ENCODE measurements at regions not wholly inside any gene's neighbourhood (a gene's known extent, or its start where the extent isn't known, plus 50 kb on each side); places are given as distances from the start of the nearest gene placed in this dataset.

DNA sequence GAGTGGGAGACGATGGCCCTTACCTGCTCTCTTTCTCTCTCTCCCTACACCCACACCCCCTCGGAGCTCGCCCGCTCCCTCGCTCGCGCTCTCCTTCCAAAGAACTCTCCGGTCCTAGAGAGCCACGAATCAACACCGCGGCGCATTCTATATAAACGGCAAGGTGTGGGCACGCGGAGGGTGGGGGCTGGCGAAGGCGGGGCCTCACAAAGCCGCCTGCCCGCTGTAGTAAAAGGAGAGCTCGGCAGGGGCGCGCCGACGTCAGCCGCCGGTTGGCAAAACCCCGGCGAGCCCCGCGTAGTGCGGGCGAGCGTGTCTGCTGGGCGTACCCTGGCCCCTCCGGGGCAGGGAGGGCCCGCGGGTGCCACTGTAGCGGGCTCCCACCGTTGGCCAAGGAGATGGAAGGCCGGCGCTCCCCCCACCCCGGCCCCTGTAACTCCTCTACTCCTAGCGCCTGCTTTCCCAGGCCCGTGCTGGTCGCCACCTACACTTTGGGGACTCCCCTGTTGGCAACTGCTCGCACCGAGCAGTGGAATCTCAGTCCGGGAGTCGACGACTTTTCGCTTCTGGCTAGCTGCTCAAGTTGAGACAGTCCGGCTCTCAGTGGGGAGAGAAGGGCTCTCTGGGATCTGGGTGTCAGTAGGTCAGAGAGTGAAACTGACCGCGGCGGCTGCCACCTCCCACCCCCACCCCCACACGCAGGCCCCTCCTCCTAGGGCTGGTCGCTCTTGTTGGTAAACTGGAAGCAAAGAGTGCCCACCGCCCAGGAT is 325.5 kb upstream of the F9 start:
- peaks cover 9% of the 10 kb centered on the region for H3K27me3 ChIP-seq (ENCODE audit: insufficient read depth, poor library complexity, severe bottlenecking)
- H3K27ac ChIP-seq (replicated peaks), result no peak overlapping the region
- peak overlapping the region; percentile 18 for H3K4me3 ChIP-seq (replicated peaks; ENCODE audit: insufficient read depth, low read length)
- DNase-seq (ENCODE audit: low read depth in 1 of 2, low spot score in 1 of 2), result no peak
- TF ChIP-seq POLR2AphosphoS5 (IDR thresholded peaks at IDR 0.05; ENCODE audit: low read depth) (no peak), GABPA (IDR thresholded peaks at IDR 0.05; ENCODE audit: low read depth) (no peak), SPI1 (IDR thresholded peaks at IDR 0.05; ENCODE audit: borderline replicate concordance, low read depth) (no peak)
- TF ChIP-seq, protein P1, sequence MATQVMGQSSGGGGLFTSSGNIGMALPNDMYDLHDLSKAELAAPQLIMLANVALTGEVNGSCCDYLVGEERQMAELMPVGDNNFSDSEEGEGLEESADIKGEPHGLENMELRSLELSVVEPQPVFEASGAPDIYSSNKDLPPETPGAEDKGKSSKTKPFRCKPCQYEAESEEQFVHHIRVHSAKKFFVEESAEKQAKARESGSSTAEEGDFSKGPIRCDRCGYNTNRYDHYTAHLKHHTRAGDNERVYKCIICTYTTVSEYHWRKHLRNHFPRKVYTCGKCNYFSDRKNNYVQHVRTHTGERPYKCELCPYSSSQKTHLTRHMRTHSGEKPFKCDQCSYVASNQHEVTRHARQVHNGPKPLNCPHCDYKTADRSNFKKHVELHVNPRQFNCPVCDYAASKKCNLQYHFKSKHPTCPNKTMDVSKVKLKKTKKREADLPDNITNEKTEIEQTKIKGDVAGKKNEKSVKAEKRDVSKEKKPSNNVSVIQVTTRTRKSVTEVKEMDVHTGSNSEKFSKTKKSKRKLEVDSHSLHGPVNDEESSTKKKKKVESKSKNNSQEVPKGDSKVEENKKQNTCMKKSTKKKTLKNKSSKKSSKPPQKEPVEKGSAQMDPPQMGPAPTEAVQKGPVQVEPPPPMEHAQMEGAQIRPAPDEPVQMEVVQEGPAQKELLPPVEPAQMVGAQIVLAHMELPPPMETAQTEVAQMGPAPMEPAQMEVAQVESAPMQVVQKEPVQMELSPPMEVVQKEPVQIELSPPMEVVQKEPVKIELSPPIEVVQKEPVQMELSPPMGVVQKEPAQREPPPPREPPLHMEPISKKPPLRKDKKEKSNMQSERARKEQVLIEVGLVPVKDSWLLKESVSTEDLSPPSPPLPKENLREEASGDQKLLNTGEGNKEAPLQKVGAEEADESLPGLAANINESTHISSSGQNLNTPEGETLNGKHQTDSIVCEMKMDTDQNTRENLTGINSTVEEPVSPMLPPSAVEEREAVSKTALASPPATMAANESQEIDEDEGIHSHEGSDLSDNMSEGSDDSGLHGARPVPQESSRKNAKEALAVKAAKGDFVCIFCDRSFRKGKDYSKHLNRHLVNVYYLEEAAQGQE (IDR thresholded peaks at IDR 0.05; ENCODE audit: insufficient replicate concordance, low read depth), result no peak
- TF ChIP-seq, protein P2, sequence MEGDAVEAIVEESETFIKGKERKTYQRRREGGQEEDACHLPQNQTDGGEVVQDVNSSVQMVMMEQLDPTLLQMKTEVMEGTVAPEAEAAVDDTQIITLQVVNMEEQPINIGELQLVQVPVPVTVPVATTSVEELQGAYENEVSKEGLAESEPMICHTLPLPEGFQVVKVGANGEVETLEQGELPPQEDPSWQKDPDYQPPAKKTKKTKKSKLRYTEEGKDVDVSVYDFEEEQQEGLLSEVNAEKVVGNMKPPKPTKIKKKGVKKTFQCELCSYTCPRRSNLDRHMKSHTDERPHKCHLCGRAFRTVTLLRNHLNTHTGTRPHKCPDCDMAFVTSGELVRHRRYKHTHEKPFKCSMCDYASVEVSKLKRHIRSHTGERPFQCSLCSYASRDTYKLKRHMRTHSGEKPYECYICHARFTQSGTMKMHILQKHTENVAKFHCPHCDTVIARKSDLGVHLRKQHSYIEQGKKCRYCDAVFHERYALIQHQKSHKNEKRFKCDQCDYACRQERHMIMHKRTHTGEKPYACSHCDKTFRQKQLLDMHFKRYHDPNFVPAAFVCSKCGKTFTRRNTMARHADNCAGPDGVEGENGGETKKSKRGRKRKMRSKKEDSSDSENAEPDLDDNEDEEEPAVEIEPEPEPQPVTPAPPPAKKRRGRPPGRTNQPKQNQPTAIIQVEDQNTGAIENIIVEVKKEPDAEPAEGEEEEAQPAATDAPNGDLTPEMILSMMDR (IDR thresholded peaks at IDR 0.05; ENCODE audit: insufficient read depth, low read length), result no peak

DNA sequence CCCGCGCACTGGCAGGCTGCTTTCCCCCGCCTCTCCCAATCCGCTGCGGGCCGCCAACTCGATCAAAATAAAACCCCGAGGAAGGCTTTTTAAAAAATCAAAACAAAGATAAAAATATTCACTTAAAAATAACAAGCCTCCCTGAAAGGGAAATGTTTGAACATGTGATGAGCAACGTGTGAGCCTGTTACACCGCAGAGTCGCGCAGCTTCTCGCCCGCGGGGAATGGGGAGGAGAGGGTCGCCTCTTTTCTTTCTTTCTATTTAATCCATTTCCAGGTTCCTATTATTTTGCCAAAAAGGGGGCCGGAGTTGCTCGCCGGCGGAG is 326.0 kb upstream of the F9 start:
- Histone ChIP-seq H3K27me3 (ENCODE audit: insufficient read depth, poor library complexity, severe bottlenecking) (peaks cover 9% of the 10 kb centered on the region), H3K27ac (replicated peaks) (no peak overlapping the region), H3K4me3 (replicated peaks; ENCODE audit: insufficient read depth, low read length) (peak overlapping the region; percentile 18)
- no peak for DNase-seq (ENCODE audit: low read depth in 1 of 2, low spot score in 1 of 2)
- no peak for TF ChIP-seq GABPA (IDR thresholded peaks at IDR 0.05; ENCODE audit: low read depth)
- TF ChIP-seq, protein P2 (IDR thresholded peaks at IDR 0.05; ENCODE audit: insufficient read depth, low read length), result no peak
- TF ChIP-seq, protein P1 (IDR thresholded peaks at IDR 0.05; ENCODE audit: insufficient replicate concordance, low read depth), result no peak
- TF ChIP-seq POLR2AphosphoS5 (IDR thresholded peaks at IDR 0.05; ENCODE audit: low read depth), result no peak
- no peak for TF ChIP-seq SPI1 (IDR thresholded peaks at IDR 0.05; ENCODE audit: borderline replicate concordance, low read depth)

DNA sequence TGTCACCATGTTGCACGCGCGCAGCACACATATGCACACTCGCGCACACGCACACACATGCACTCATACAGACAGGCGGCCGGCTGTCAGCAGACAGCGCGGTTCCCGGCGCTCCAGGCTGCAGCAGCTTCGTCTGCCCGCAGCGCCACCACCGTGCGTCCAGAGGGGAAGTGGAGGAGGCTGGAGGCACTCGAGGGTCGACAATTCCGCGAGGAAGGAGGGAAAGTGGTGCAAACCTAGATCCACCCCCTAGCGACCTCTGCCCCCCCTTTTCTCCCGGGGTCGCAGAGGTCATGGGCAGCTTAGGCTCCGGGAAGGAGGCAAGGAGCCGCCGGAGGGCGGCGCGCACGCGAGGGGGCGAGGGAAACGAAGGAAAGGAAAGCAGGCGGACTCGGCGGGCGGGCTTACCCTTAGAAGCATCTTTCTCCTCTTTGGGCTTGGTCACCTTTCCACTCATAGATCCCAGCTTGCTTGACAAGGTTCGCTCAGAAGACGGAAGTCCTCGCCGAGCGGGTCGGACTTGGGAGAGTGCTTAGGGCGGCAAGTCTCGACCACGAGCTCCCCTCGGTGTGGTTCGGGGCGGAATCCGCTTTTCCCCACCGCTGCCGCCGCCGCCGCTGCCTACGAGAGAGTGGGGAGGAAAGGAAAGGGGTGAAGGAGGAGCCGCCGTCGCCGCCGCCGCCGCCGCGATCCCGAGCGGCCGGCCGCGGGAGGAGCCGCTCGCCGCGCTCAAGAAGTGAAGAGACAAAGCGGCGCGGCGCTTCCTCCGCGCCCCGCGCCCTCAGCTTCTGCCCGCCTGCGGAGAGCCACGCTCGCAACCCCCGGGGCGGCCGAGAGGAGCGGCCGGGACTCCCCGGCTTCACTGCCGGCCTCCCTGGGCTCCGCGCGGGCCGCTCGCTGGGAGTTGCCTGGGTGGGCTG is 326.6 kb upstream of the F9 start:
- Histone ChIP-seq H3K27me3 (ENCODE audit: insufficient read depth, poor library complexity, severe bottlenecking) (peaks cover 9% of the 10 kb centered on the region), H3K4me3 (replicated peaks; ENCODE audit: insufficient read depth, low read length) (peak overlapping the region; percentile 25), H3K27ac (replicated peaks) (no peak overlapping the region)
- TF ChIP-seq GABPA (IDR thresholded peaks at IDR 0.05; ENCODE audit: low read depth) (no peak), SPI1 (IDR thresholded peaks at IDR 0.05; ENCODE audit: borderline replicate concordance, low read depth) (no peak), POLR2AphosphoS5 (IDR thresholded peaks at IDR 0.05; ENCODE audit: low read depth) (no peak)
- TF ChIP-seq, protein P2 (IDR thresholded peaks at IDR 0.05; ENCODE audit: insufficient read depth, low read length), result no peak
- TF ChIP-seq, protein P1 (IDR thresholded peaks at IDR 0.05; ENCODE audit: insufficient replicate concordance, low read depth), result no peak
- DNase-seq (ENCODE audit: low read depth in 1 of 2, low spot score in 1 of 2), result no peak

Data from HL-60 (cell line).